Kidney (tissue), 13 donors: ENCODE measurements at regions not wholly inside any gene's neighbourhood (a gene's known extent, or its start where the extent isn't known, plus 50 kb on each side); places are given as distances from the start of the nearest gene placed in this dataset.

Experiments used
- DNase-seq, 5 donors: peaks; one replicate each; pipeline ENCODE4 v3.0.0-alpha.2; 2013 to 2020
- FAIRE-seq: peaks from 2 replicates; lab custom pipeline; 2012; peaks lifted over from hg19 to GRCh38; lab: Jason Lieb, UNC
- H3K27ac ChIP-seq, 2 donors: one replicate each; pipeline ENCODE4 v1.7.0; 2013; ENCODE audit warnings: low read depth in 2 of 2, low read length in 2 of 2, inconsistent platforms in 1 of 2
- H3K27me3 ChIP-seq: one replicate; pipeline ENCODE4 v1.7.1; 2013; ENCODE audit warnings: low read length, inconsistent platforms; ENCODE audit not compliant: control insufficient read depth, insufficient read depth
- H3K36me3 ChIP-seq, 3 donors: one replicate each; pipeline versions ENCODE4 v1.7.0 to v1.7.1; 2013; ENCODE audit warnings: low read length in 3 of 3, control low read depth in 1 of 3, inconsistent platforms in 1 of 3; ENCODE audit not compliant: insufficient read depth in 3 of 3, control insufficient read depth in 2 of 3
- H3K4me1 ChIP-seq, 3 donors: one replicate each; pipeline versions ENCODE4 v1.7.0 to v1.7.1; 2013; ENCODE audit warnings: low read length in 3 of 3, inconsistent platforms in 1 of 3, low read depth in 1 of 3; ENCODE audit not compliant: control insufficient read depth in 2 of 3, insufficient read depth in 2 of 3
- H3K4me3 ChIP-seq, 3 donors: one replicate each; pipeline versions ENCODE4 v1.7.0 to v1.8.1; 2013; ENCODE audit warnings: low read length in 3 of 3, control low read depth in 1 of 3, inconsistent platforms in 1 of 3
- H3K9ac ChIP-seq, 3 donors: one replicate each; pipeline versions ENCODE4 v1.7.0 to v1.7.1; 2013; ENCODE audit warnings: low read length in 3 of 3, control low read depth in 1 of 3, inconsistent platforms in 1 of 3
- H3K9me3 ChIP-seq, 3 donors: one replicate each; pipeline versions ENCODE4 v1.7.0 to v1.7.1; 2013; ENCODE audit warnings: low read length in 3 of 3, control low read depth in 1 of 3, inconsistent platforms in 1 of 3; ENCODE audit not compliant: control insufficient read depth in 2 of 3, insufficient read depth in 1 of 3
- CTCF ChIP-seq: IDR thresholded peaks from 3 replicates; pipeline ENCODE4 v1.5.1; 2012; ENCODE audit warnings: mild to moderate bottlenecking, moderate library complexity, borderline replicate concordance; ENCODE audit not compliant: insufficient read depth; ENCODE audit errors: extremely low read depth
- intact Hi-C: fragments of 100-400 bp; cut with DNase I; formaldehyde crosslinking; loops from one replicate; pipeline ENCODE4 v1.11.1; 2022
- donor health status: control.
- donor health status: control.
- donor health status: control.
- donor health status: control.
- donor health status: control.
- donor health status: DM: yes; HTN: yes; CAD: no.
- donor health status: Normal renal cell carcinoma (clear cell type).

GRCh38 chr12:4121506-4122020 is 152.0 kb upstream of the CCND2 start:
- TF ChIP-seq CTCF, result no peak
- Histone ChIP-seq H3K27me3 (no peaks in the 10 kb centered on the region), H3K9ac (no peak overlapping the region), H3K27ac (no peak overlapping the region), H3K4me3 (no peak overlapping the region), H3K36me3 (no peaks in the 10 kb centered on the region), H3K9me3 (no peaks in the 10 kb centered on the region), H3K4me1 (peaks cover 0 to 5% (median 0%) of the 10 kb centered on the region in 3 donors)
- intact Hi-C loops, result no loop called here
- FAIRE-seq (no peak), DNase-seq (no peak)

- Histone ChIP-seq H3K9me3 (no peaks in the 10 kb centered on the region), H3K36me3 (no peaks in the 10 kb centered on the region), H3K27ac (no peak overlapping the region), H3K9ac (no peak overlapping the region), H3K4me1 (peaks cover 0 to 7% (median 0%) of the 10 kb centered on the region in 3 donors), H3K27me3 (no peaks in the 10 kb centered on the region), H3K4me3 (no peak overlapping the region)
- intact Hi-C loops, result no loop called here
- no peak for TF ChIP-seq CTCF
- DNase-seq (peak in 1 of 5 donors; percentile 26), FAIRE-seq (no peak)
Measured at GRCh38 chr12:4120316-4120917, 153.1 kb upstream of the CCND2 start.

GRCh38 chr12:4119157-4119761 is 154.3 kb upstream of the CCND2 start:
- H3K27me3 ChIP-seq, result no peaks in the 10 kb centered on the region
- FAIRE-seq, result no peak
- no peaks in the 10 kb centered on the region for H3K36me3 ChIP-seq
- no peak for TF ChIP-seq CTCF
- peaks cover 0 to 7% (median 0%) of the 10 kb centered on the region in 3 donors for H3K4me1 ChIP-seq
- H3K27ac ChIP-seq, result no peak overlapping the region
- no peaks in the 10 kb centered on the region for H3K9me3 ChIP-seq
- no peak overlapping the region for H3K9ac ChIP-seq
- peak in 1 of 5 donors; percentile 16 for DNase-seq
- no peak overlapping the region for H3K4me3 ChIP-seq
- intact Hi-C loops, result no loop called here
